HEK293 (cell line): ENCODE measurements at regions not wholly inside any gene's neighbourhood (a gene's known extent, or its start where the extent isn't known, plus 50 kb on each side); places are given as distances from the start of the nearest gene placed in this dataset.

Experiments
- CTCF ChIP-seq: fragments of 450-650 bp; formaldehyde crosslinking; IDR thresholded peaks from 2 replicates; pipeline ENCODE4 v1.5.1; 2016; ENCODE audit warnings: missing biosample characterization, missing genetic modification characterization
- GLI4 ChIP-seq: fragments of 450-650 bp; formaldehyde crosslinking; IDR thresholded peaks from 2 replicates; pipeline ENCODE4 v1.5.1; 2016; ENCODE audit warnings: missing biosample characterization, missing genetic modification characterization
- REST ChIP-seq: fragments of 450-650 bp; formaldehyde crosslinking; IDR thresholded peaks from 2 replicates; pipeline ENCODE4 v1.5.1; 2016; ENCODE audit warnings: missing biosample characterization, missing genetic modification characterization
- SALL2 ChIP-seq: fragments of 450-650 bp; formaldehyde crosslinking; IDR thresholded peaks from 2 replicates; pipeline ENCODE4 v1.5.0; 2017; ENCODE audit warnings: missing biosample characterization, mild to moderate bottlenecking, missing genetic modification characterization, borderline replicate concordance
- TSHZ1 ChIP-seq: fragments of 450-650 bp; formaldehyde crosslinking; IDR thresholded peaks from 2 replicates; pipeline ENCODE4 v1.5.1; 2016; ENCODE audit warnings: missing biosample characterization, missing genetic modification characterization, borderline replicate concordance
- ZBTB1 ChIP-seq: fragments of 450-650 bp; formaldehyde crosslinking; IDR thresholded peaks from 2 replicates; pipeline ENCODE4 v1.5.1; 2016; ENCODE audit warnings: missing biosample characterization, missing genetic modification characterization
- ZNF10 ChIP-seq: fragments of 450-650 bp; formaldehyde crosslinking; IDR thresholded peaks from 2 replicates; pipeline ENCODE4 v1.5.1; 2017; ENCODE audit warnings: missing biosample characterization, missing genetic modification characterization
- ZNF114 ChIP-seq: fragments of 450-650 bp; formaldehyde crosslinking; IDR thresholded peaks from 2 replicates; pipeline ENCODE4 v1.5.0; 2017; ENCODE audit warnings: missing biosample characterization, missing genetic modification characterization
- ZNF423 ChIP-seq: fragments of 450-650 bp; formaldehyde crosslinking; IDR thresholded peaks from 2 replicates; pipeline ENCODE4 v1.5.1; 2016; ENCODE audit warnings: missing biosample characterization, missing genetic modification characterization
- ZNF830 ChIP-seq: fragments of 450-650 bp; IDR thresholded peaks from 2 replicates; pipeline ENCODE4 v1.5.0; 2018; ENCODE audit warnings: missing biosample characterization, missing genetic modification characterization, low read depth, mild to moderate bottlenecking, moderate library complexity

- TF ChIP-seq CTCF (tag by site-specific recombination) (no peak), ZNF423 (tag by site-specific recombination) (no peak), ZNF830 (tag by site-specific recombination) (no peak), REST (tag by site-specific recombination) (no peak), ZNF10 (tag by site-specific recombination) (no peak), ZBTB1 (tag by site-specific recombination) (no peak), SALL2 (tag by site-specific recombination) (no peak), GLI4 (tag by site-specific recombination) (no peak), ZNF114 (tag by site-specific recombination) (no peak), TSHZ1 (no peak)
Observed at GRCh38 chr2:117693651-117694050, 120.8 kb upstream of the DDX18 start.
